Islet precursor cell (in vitro differentiated cells): ENCODE measurements at regions not wholly inside any gene's neighbourhood (a gene's known extent, or its start where the extent isn't known, plus 50 kb on each side); places are given as distances from the start of the nearest gene placed in this dataset.

ENCODE experiments used
- DNase-seq: peaks from one replicate; pipeline ENCODE4 v3.0.0-alpha.2; 2018

GRCh38 chr12:125593269-125593668 lies 528.0 kb downstream of the AACS start:
- DNase-seq = no peak

GRCh38 chr12:125604976-125605375 lies 539.7 kb downstream of the AACS start:
- no peak for DNase-seq

- DNase-seq = no peak
These were observed 541.1 kb downstream of the AACS start for GRCh38 chr12:125606312-125606711.

- DNase-seq = no peak
These were observed 545.1 kb downstream of the AACS start for GRCh38 chr12:125610292-125610691.

- no peak for DNase-seq
These were observed 545.7 kb downstream of the AACS start for GRCh38 chr12:125610971-125611370.

- no peak for DNase-seq
These were observed 548.8 kb downstream of the AACS start for GRCh38 chr12:125614058-125614457.

- no peak for DNase-seq
These were observed 554.5 kb downstream of the AACS start for GRCh38 chr12:125619723-125620122.

GRCh38 chr12:125633686-125634085 lies 568.5 kb downstream of the AACS start:
- DNase-seq = peak; percentile 71

GRCh38 chr12:125634813-125635212 lies 569.6 kb downstream of the AACS start:
- no peak for DNase-seq

- DNase-seq = no peak
These were observed 574.6 kb downstream of the AACS start for GRCh38 chr12:125639826-125640225.

GRCh38 chr12:125643055-125643454 lies 577.8 kb downstream of the AACS start:
- DNase-seq = no peak

GRCh38 chr12:125645724-125646123 lies 580.5 kb downstream of the AACS start:
- DNase-seq = no peak

GRCh38 chr12:125650587-125650986 lies 585.4 kb downstream of the AACS start:
- no peak for DNase-seq

- no peak for DNase-seq
These were observed 586.4 kb downstream of the AACS start for GRCh38 chr12:125651625-125652024.

- no peak for DNase-seq
These were observed 587.4 kb downstream of the AACS start for GRCh38 chr12:125652681-125653080.

- no peak for DNase-seq
These were observed 592.4 kb downstream of the AACS start for GRCh38 chr12:125657681-125658080.

- DNase-seq = no peak
These were observed 609.5 kb downstream of the AACS start for GRCh38 chr12:125674554-125675338.

- no peak for DNase-seq
These were observed 611.1 kb downstream of the AACS start for GRCh38 chr12:125676366-125676765.

GRCh38 chr12:125677829-125678228 lies 612.6 kb downstream of the AACS start:
- DNase-seq = no peak

GRCh38 chr12:125678589-125678993 lies 613.4 kb downstream of the AACS start:
- no peak for DNase-seq

GRCh38 chr12:125683748-125684381 lies 618.6 kb downstream of the AACS start:
- peak; percentile 94 for DNase-seq

GRCh38 chr12:125684968-125685790 lies 619.9 kb downstream of the AACS start:
- DNase-seq = no peak

- no peak for DNase-seq
These were observed 620.7 kb downstream of the AACS start for GRCh38 chr12:125685915-125686314.

- DNase-seq = peak; percentile 42
These were observed 622.2 kb downstream of the AACS start for GRCh38 chr12:125687403-125687802.
